ENCODE measurements at regions not wholly inside any gene's neighbourhood (a gene's known extent, or its start where the extent isn't known, plus 50 kb on each side); places are given as distances from the start of the nearest gene placed in this dataset.
A peak's percentile ranks its signal among the peaks of the same experiment; 100 is the strongest.
"Not testable (repeated sequence)": the region's sequence is repeated elsewhere in the genome, so short reads cannot be mapped to it uniquely, and the experiment has no call there.

GRCh38 chr11:67805253-67806126, 131.1 kb upstream of the ALDH3B2 start:
- peak; percentile 79 to 100 (median 97) for DNase-seq

- peak in 2 of 51 donors; percentile 28 to 32 for DNase-seq
These were observed 130.2 kb upstream of the ALDH3B2 start for GRCh38 chr11:67804435-67805252.

DNA sequence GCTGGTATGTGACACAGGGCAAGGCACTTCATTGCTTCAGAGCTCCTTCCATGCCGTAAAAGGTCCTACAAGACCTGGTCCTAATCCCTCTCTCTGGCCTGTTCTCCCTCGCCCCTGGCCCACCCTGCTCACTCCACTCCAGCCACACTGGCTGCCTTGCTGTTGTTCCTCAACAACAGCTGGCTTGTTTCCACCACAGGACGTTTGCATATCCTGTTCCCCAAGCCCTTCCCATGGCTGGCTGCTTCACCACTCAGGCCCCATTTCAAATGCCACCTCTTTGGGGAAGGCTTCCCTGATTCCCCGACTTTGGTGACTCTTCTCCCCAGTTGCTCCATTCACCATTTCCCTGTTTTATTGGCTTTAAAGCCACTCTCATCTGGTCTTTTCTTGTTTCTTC, 129.1 kb upstream of the ALDH3B2 start:
- DNase-seq, result not testable (repeated sequence)

- DNase-seq, result not testable (repeated sequence)
These were observed 128.6 kb upstream of the ALDH3B2 start for GRCh38 chr11:67803055-67803454.

DNA sequence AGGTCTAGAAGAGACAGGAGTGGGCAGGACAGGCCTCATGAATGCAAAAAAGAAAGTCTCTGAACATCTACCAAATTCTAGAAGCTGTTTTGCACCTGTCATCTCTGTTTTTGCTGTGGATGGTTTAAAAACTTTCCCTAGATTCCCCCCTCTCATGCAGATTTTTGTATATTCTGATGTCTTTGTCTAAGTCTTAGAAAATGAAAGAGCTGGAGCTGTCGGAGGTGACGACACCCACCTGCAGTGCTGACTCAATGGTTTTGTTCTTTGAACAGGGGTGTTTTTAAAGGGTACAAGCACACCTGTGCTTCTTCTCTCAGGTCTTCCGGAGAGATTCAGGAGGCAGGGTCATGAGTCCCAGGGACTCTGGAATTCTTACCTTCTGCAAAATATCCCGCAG, 128.2 kb upstream of the ALDH3B2 start:
- not testable (repeated sequence) for DNase-seq

GRCh38 chr11:67801397-67801796, 127.0 kb upstream of the ALDH3B2 start:
- not testable (repeated sequence) for DNase-seq

GRCh38 chr11:67800591-67800990, 126.2 kb upstream of the ALDH3B2 start:
- not testable (repeated sequence) for DNase-seq

DNA sequence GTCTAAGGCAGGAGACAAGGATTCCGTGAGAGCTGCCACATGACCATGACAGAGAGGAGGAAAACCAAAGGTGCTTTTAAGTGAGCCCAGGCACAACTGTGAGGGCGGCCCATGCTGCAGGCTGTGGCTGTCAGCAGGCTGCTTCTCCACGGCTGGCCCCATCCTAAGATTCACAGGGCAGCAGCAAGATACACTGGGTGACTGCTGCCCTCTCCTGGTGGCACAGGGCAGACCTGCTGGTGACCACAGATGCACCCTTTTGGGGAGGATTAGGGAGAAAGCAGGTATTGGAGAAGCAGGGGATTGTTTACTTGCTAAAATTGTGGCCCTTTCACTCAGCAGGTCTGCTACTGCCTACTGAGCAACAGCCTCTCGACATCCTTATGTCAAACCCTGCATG, 125.4 kb upstream of the ALDH3B2 start:
- DNase-seq, result peak in 1 of 51 donors; percentile 15

GRCh38 chr11:67797726-67798521, 123.5 kb upstream of the ALDH3B2 start:
- DNase-seq, result not testable (repeated sequence)

GRCh38 chr11:67795746-67796145, 121.3 kb upstream of the ALDH3B2 start:
- no peak for DNase-seq

GRCh38 chr11:67793750-67794149, 119.3 kb upstream of the ALDH3B2 start:
- not testable (repeated sequence) for DNase-seq

GRCh38 chr11:67792273-67792990, 118.0 kb upstream of the ALDH3B2 start:
- DNase-seq, result peak in 17 of 51 donors; percentile 3 to 48 (median 22)

DNA sequence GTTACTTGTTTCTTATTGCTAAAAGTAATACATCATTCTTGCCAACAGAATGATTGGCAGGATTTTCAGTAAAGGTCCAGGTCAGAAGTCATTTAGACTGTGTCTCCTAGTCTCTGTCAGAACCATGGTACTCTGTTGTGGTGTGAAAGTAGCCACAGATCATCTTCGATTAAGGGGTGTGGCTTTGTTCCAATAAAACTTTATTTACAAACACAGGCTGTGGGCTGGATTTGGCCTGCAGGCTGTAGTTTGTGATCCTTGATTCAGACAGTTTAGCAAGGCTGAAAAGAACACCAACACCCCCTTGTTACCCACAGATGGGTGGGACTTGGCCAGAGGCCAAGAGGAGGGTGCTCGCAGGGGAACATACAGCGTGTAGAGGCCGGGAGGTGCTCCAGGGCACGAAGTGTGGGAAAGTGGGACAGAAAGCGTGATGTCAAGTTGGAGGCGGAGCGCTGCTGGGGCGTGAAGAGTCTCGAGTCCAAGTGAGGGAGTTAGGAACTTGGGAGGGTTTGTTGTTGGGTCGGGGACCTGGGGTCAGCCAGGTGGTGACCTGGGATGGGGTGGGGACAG, 117.3 kb upstream of the ALDH3B2 start:
- DNase-seq, result not testable (repeated sequence)

GRCh38 chr11:67788341-67788695, 113.9 kb upstream of the ALDH3B2 start:
- DNase-seq, result not testable (repeated sequence)

DNA sequence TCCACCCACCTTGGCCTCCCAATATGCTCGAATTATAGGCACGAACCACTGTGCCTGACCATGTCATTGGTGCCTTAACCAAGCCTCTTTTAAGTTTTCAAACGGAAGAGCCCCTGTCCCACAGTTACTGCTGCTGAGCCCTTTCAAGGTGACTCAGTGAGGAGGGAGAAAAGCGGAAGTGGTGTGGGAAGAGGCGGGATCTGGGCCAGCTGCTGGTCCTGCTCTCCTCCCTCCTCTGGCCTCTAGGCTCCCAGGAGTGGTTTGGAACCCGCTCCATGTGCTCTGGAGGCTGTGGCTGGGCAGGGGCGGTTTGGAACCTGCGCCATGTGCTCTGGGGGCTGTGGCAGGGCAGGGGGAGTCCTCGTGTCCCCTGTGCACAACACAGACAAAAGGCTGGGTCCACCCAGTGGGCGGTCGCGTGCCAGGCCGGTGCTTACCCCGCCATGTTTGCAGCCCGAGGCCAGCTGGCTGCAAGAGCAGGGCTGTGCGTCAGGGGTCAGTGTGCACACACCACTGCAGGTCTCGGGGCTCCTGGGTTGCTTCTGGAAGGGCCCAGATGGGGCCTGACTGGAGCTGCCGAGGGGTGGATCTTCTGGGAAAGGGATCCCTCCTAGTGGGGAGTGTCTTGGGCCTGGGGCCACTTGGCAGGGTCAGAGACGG, 113.4 kb upstream of the ALDH3B2 start:
- not testable (repeated sequence) for DNase-seq

- DNase-seq, result not testable (repeated sequence)
These were observed 107.5 kb upstream of the ALDH3B2 start for GRCh38 chr11:67781967-67782366.

DNA sequence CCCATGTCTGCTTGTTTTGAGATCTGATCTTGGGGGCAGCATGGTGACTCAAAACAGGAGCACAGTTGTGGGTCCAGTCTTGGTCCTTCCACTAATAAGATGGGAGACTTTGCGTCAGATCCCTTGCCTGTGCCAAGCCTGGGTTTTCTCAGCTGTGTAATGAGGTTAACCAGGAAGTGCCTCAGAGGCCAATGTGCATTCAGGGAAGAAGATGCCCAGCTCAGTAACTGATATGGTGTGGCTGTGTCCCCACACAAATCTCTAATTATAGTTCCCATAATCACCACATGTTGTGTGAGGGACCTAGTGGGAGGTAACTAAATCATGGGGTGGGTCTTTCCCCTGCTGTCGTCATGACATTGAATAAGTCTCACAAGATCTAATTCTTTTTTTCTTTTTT, 107.1 kb upstream of the ALDH3B2 start:
- not testable (repeated sequence) for DNase-seq

- DNase-seq, result no peak
These were observed 105.6 kb upstream of the ALDH3B2 start for GRCh38 chr11:67780056-67780455.

- DNase-seq, result not testable (repeated sequence)
These were observed 104.9 kb upstream of the ALDH3B2 start for GRCh38 chr11:67779189-67779875.

Data from hypothalamus (tissue), 51 donors.